NCI-H2196 (cell line): ENCODE measurements at regions not wholly inside any gene's neighbourhood (a gene's known extent, or its start where the extent isn't known, plus 50 kb on each side); places are given as distances from the start of the nearest gene placed in this dataset.
A peak's percentile ranks its signal among the peaks of the same experiment; 100 is the strongest.

Source experiments
- DNase-seq: peaks from one replicate; lab custom pipeline; 2025; ENCODE audit not compliant: unreplicated experiment; lab: John Stamatoyannopoulos, UW

- DNase-seq = no peak
Measured at GRCh38 chr12:18966954-18967353, 162.6 kb upstream of the PLEKHA5 start.

GRCh38 chr12:18967814-18968213 lies 161.7 kb upstream of the PLEKHA5 start:
- DNase-seq = no peak

- no peak for DNase-seq
Measured at GRCh38 chr12:18969512-18969911, 160.0 kb upstream of the PLEKHA5 start.

- DNase-seq = no peak
Measured at GRCh38 chr12:18970603-18971002, 158.9 kb upstream of the PLEKHA5 start.

- no peak for DNase-seq
Measured at GRCh38 chr12:18971932-18972331, 157.6 kb upstream of the PLEKHA5 start.

- no peak for DNase-seq
Measured at GRCh38 chr12:18975933-18976332, 153.6 kb upstream of the PLEKHA5 start.

- DNase-seq = no peak
Measured at GRCh38 chr12:18979401-18980126, 150.0 kb upstream of the PLEKHA5 start.

- no peak for DNase-seq
Measured at GRCh38 chr12:18981732-18982131, 147.8 kb upstream of the PLEKHA5 start.

- DNase-seq = no peak
Measured at GRCh38 chr12:18982226-18982949, 147.1 kb upstream of the PLEKHA5 start.

GRCh38 chr12:18983854-18984253 lies 145.7 kb upstream of the PLEKHA5 start:
- no peak for DNase-seq

GRCh38 chr12:18990856-18991255 lies 138.7 kb upstream of the PLEKHA5 start:
- DNase-seq = no peak

- DNase-seq = no peak
Measured at GRCh38 chr12:18992336-18992735, 137.2 kb upstream of the PLEKHA5 start.

GRCh38 chr12:18998343-18999261 lies 130.9 kb upstream of the PLEKHA5 start:
- DNase-seq = peak; percentile 25

- DNase-seq = no peak
Measured at GRCh38 chr12:19000836-19001235, 128.7 kb upstream of the PLEKHA5 start.

- DNase-seq = no peak
Measured at GRCh38 chr12:19002216-19002615, 127.3 kb upstream of the PLEKHA5 start.

GRCh38 chr12:19003141-19003540 lies 126.4 kb upstream of the PLEKHA5 start:
- DNase-seq = no peak

GRCh38 chr12:19003987-19004619 lies 125.4 kb upstream of the PLEKHA5 start:
- DNase-seq = no peak

- no peak for DNase-seq
Measured at GRCh38 chr12:19005257-19005801, 124.2 kb upstream of the PLEKHA5 start.

- DNase-seq = no peak
Measured at GRCh38 chr12:19006626-19007137, 122.9 kb upstream of the PLEKHA5 start.

- no peak for DNase-seq
Measured at GRCh38 chr12:19008102-19008501, 121.4 kb upstream of the PLEKHA5 start.

- no peak for DNase-seq
Measured at GRCh38 chr12:19010087-19010486, 119.4 kb upstream of the PLEKHA5 start.
